IMR-90 (cell line): ENCODE measurements at regions not wholly inside any gene's neighbourhood (a gene's known extent, or its start where the extent isn't known, plus 50 kb on each side); places are given as distances from the start of the nearest gene placed in this dataset.

Source experiments
- ATAC-seq: fragments of 200-7000 bp; cut with Tn5 transposase; 2 replicates; pipeline ENCODE4 v1.9.1; 2020; ENCODE audit warnings: low read depth, mild to moderate bottlenecking, moderate library complexity
- BruUV-seq: library from RNA; stranded (reverse); fragments of 400-500 nt; replicated peaks from 2 replicates; lab custom pipeline; 2021; lab: Mats Ljungman, UMichigan
- CTCF ChIA-PET: fragments of 300-600 bp; formaldehyde crosslinking; extraction: SDS; loops from one replicate; lab custom pipeline; 2021; ENCODE audit warnings: antibody characterized with exemption; lab: Yijun Ruan, JAX
- POLR2A ChIA-PET: fragments of 300-600 bp; sonication (Branson Sonifier 250); formaldehyde crosslinking; loops from one replicate; lab custom pipeline; 2022; ENCODE audit warnings: antibody characterized with exemption; ENCODE audit not compliant: unreplicated experiment; lab: Charles Lee
- DNase-seq: peaks from one replicate; pipeline ENCODE4 v3.0.0; 2013
- H2AFZ ChIP-seq: replicated peaks from 2 replicates; pipeline ENCODE3; 2013; ENCODE audit warnings: low read length, mild to moderate bottlenecking; ENCODE audit not compliant: poor library complexity
- H2AK5ac ChIP-seq: 2 replicates; pipeline ENCODE4 v1.6.1; 2013; ENCODE audit warnings: low read depth, low read length, inconsistent platforms
- H2AK9ac ChIP-seq: replicated peaks from 2 replicates; pipeline ENCODE3; 2013; ENCODE audit warnings: mild to moderate bottlenecking, low read depth, low read length, moderate library complexity; ENCODE audit not compliant: poor library complexity
- H2BK120ac ChIP-seq: 2 replicates; pipeline ENCODE4 v1.6.1; 2013; ENCODE audit warnings: low read depth, low read length, inconsistent platforms
- H2BK15ac ChIP-seq: 3 replicates; pipeline ENCODE4 v1.6.1; 2013; ENCODE audit warnings: low read depth, low read length, inconsistent platforms
- H2BK20ac ChIP-seq: 2 replicates; pipeline ENCODE4 v1.6.1; 2013; ENCODE audit warnings: low read depth, mild to moderate bottlenecking, inconsistent platforms, low read length, moderate library complexity
- H2BK5ac ChIP-seq: 2 replicates; pipeline ENCODE4 v1.6.1; 2013; ENCODE audit warnings: mild to moderate bottlenecking, low read depth, low read length, inconsistent platforms; ENCODE audit not compliant: poor library complexity, severe bottlenecking
- H3K14ac ChIP-seq: replicated peaks from 2 replicates; pipeline ENCODE4 v1.6.1; 2013; ENCODE audit warnings: low read depth, low read length, inconsistent platforms
- H3K18ac ChIP-seq: 2 replicates; pipeline ENCODE4 v1.6.1; 2013; ENCODE audit warnings: low read depth, low read length, control low read depth
- H3K23ac ChIP-seq: 2 replicates; pipeline ENCODE4 v1.6.1; 2013; ENCODE audit warnings: low read depth, low read length, inconsistent platforms
- H3K27ac ChIP-seq: 2 replicates; pipeline ENCODE4 v1.5.1; 2013; ENCODE audit warnings: mild to moderate bottlenecking, control low read depth, low read length; ENCODE audit not compliant: insufficient read depth
- H3K27me3 ChIP-seq: 2 replicates; pipeline ENCODE4 v1.6.1; 2013; ENCODE audit warnings: low read length; ENCODE audit not compliant: control insufficient read depth, insufficient read depth
- H3K36me3 ChIP-seq: 2 replicates; pipeline ENCODE4 v1.6.1; 2013; ENCODE audit warnings: low read length, mixed read lengths; ENCODE audit not compliant: control insufficient read depth, insufficient read depth
- H3K4ac ChIP-seq: 2 replicates; pipeline ENCODE4 v1.6.1; 2013; ENCODE audit warnings: low read depth, low read length, inconsistent platforms
- H3K4me1 ChIP-seq: 2 replicates; pipeline ENCODE4 v1.6.1; 2013; ENCODE audit warnings: low read length, mixed read lengths; ENCODE audit not compliant: control insufficient read depth, insufficient read depth
- H3K4me2 ChIP-seq: 2 replicates; pipeline ENCODE4 v1.6.1; 2013; ENCODE audit warnings: low read depth, mild to moderate bottlenecking, control low read depth, low read length, moderate library complexity
- H3K4me3 ChIP-seq: 2 replicates; pipeline ENCODE4 v1.5.1; 2013; ENCODE audit warnings: low read depth, mild to moderate bottlenecking, control low read depth, low read length, moderate library complexity; ENCODE audit not compliant: insufficient read depth
- H3K56ac ChIP-seq: 2 replicates; pipeline ENCODE4 v1.6.1; 2013; ENCODE audit warnings: low read length, inconsistent platforms; ENCODE audit not compliant: insufficient read depth; ENCODE audit errors: extremely low read depth
- H3K79me1 ChIP-seq, 2 experiments: 2 replicates each; pipeline ENCODE4 v1.6.1; 2013; ENCODE audit warnings: low read length in 2 of 2, inconsistent platforms in 1 of 2, low read depth in 1 of 2
- H3K9ac ChIP-seq: 2 replicates; pipeline ENCODE4 v1.6.1; 2013; ENCODE audit warnings: low read depth, low read length, control low read depth
- H3K9me1 ChIP-seq: 2 replicates; pipeline ENCODE4 v1.6.1; 2013; ENCODE audit warnings: low read length, inconsistent platforms; ENCODE audit not compliant: insufficient read depth
- H3K9me3 ChIP-seq: 2 replicates; pipeline ENCODE4 v1.6.1; 2013; ENCODE audit warnings: low read length; ENCODE audit not compliant: control insufficient read depth, insufficient read depth
- H4K20me1 ChIP-seq: 2 replicates; pipeline ENCODE4 v1.6.1; 2013; ENCODE audit warnings: low read length, inconsistent platforms; ENCODE audit not compliant: insufficient read depth
- H4K5ac ChIP-seq: 2 replicates; pipeline ENCODE4 v1.6.1; 2013; ENCODE audit warnings: mild to moderate bottlenecking, low read depth, low read length, control low read depth
- H4K8ac ChIP-seq, 2 experiments: 2 replicates each; pipeline ENCODE4 v1.6.1; 2013; ENCODE audit warnings: low read depth in 2 of 2, low read length in 2 of 2, control low read depth in 1 of 2, inconsistent platforms in 1 of 2
- H4K91ac ChIP-seq: 2 replicates; pipeline ENCODE4 v1.6.1; 2013; ENCODE audit warnings: low read depth, low read length, inconsistent platforms; ENCODE audit not compliant: insufficient read depth
- MAFK ChIP-seq: IDR thresholded peaks from 2 replicates; pipeline ENCODE4 v1.6.1; 2012; ENCODE audit warnings: low read depth, low read length, improper control_type of control experiment
- RCOR1 ChIP-seq: IDR thresholded peaks from 2 replicates; pipeline ENCODE4 v1.6.1; 2012; ENCODE audit warnings: mild to moderate bottlenecking, low read length, improper control_type of control experiment; ENCODE audit not compliant: insufficient replicate concordance
- WGBS, 2 experiments: methylation state at CpG; one replicate each; pipeline versions ENCODE4 v1.1.5 to v1.1.7; 2013; ENCODE audit warnings: missing lambda C conversion rate in 2 of 2; ENCODE audit not compliant: insufficient read length in 1 of 2; ENCODE audit errors: extremely low coverage in 2 of 2; 5-methylcytosine and 5-hydroxymethylcytosine counted together
- dilution Hi-C: fragments of 300-500 bp; cut with HindIII; formaldehyde crosslinking; loops from one replicate; pipeline ENCODE4 v1.14.3; 2018; ENCODE audit warnings: low sequenced_read_pairs; ENCODE audit not compliant: unreplicated experiment
- in situ Hi-C: fragments of 300-500 bp; cut with MboI; formaldehyde crosslinking; loops from 3 replicates; pipeline ENCODE4 v1.14.3; 2019; ENCODE audit warnings: low sequenced_read_pairs, inconsistent platforms, mixed read lengths
- intact Hi-C: fragments of 100-400 bp; cut with micrococcal nuclease; formaldehyde crosslinking; loops from 2 replicates; pipeline ENCODE4 v1.10.0; 2022

DNA sequence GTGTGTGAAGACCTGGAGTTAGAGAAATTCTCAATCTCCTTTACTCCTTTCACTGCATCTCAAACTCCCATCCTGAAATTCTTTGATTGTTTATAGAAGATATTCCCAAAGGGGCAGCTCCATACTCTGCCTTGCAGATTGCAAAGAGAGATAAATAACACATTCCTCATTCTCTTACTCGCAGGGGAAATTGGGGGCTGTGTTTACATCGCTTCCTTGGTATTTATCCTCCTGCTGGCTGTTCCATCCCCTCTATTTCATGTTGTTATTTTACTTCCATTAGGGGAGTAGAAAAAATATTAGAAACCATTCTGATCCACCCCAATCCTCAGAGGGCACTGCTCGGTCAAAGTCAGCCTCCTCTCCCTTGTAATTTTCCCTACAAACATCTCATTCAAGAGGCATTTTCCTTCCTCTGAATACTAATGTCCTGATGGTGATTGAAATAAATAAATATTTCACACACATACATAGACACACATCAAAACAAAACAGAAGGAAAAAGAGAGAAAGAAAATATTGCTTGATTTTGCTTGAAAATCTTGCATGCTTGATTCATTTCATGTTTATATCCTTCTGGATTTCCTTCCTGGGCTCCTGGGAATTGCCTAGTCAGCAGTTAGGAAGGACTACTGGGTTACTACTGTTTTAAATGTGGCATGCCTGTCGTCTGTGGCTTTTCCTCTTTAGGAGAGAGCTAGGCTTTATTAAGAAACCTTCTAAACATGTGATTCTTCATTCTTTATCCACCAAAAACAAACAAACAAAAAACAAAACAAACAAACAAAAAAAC lies 420.1 kb upstream of the PAPPA start:
- Histone ChIP-seq H3K18ac (no peak overlapping the region), H4K8ac (no peak overlapping the region), H3K56ac (no peak overlapping the region), H2BK20ac (no peak overlapping the region), H4K91ac (no peak overlapping the region), H3K4me2 (no peak overlapping the region), H2AK5ac (no peak overlapping the region), H3K4ac (no peak overlapping the region), H3K79me1 (no peaks in the 10 kb centered on the region), H3K9me1 (no peaks in the 10 kb centered on the region), H3K36me3 (no peaks in the 10 kb centered on the region), H3K9ac (no peak overlapping the region), H2AFZ (no peak overlapping the region), H3K4me1 (no peaks in the 10 kb centered on the region; the same call in 1 of the 2 replicates), H3K4me3 (no peak overlapping the region), H3K14ac (no peak overlapping the region), H3K27ac (no peak overlapping the region), H4K20me1 (no peaks in the 10 kb centered on the region), H3K27me3 (no peaks in the 10 kb centered on the region), H2BK15ac (no peak overlapping the region), H4K5ac (no peak overlapping the region), H2AK9ac (no peak overlapping the region), H3K23ac (no peak overlapping the region), H3K9me3 (no peaks in the 10 kb centered on the region), H2BK120ac (no peak overlapping the region), H2BK5ac (no peak overlapping the region)
- CTCF ChIA-PET, result no interaction called here
- no peak for TF ChIP-seq RCOR1
- TF ChIP-seq MAFK, result peak; percentile 99
- BruUV-seq, result no TSS peak
- DNase-seq (no peak), ATAC-seq (peak; percentile 56)
- intact Hi-C loops, result no loop called here
- POLR2A ChIA-PET, result no interaction called here
- WGBS, 2 experiments, result no CpG with 5 or more reads among the region's 4 CpGs
- in situ Hi-C loops, result no loop called here
- dilution Hi-C loops, result no loop called here
